ENCODE measurements at regions not wholly inside any gene's neighbourhood (a gene's known extent, or its start where the extent isn't known, plus 50 kb on each side); places are given as distances from the start of the nearest gene placed in this dataset.

DNA sequence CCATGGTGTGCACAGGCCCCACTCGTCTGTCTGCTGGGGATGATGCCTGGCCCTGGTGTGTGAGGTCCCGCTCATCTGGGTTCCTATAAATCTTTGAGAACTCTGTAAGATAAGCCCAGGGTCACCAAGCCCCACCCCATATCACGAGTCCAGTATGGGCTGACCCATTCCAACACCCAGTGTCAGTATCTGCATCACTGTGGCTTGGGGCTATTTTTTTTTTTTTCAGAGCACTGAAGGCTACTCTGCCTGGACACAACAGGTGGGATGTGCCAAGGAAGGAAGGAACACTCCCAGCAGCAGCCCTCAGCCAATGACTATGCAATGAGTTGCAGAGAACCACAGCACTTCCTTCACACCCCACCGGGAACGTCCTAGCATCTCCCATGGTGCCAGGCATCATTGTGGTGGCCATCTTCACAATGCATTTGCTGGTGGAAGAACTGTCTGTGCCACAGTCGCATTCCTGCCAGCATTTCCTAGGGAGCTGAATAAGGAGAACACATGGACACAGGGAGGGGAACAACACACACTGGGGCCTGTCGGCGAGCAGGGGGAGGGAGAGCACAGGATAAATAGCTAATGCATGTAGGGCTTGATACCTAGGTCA, 83.1 kb upstream of the TSHZ3 start:
- Histone ChIP-seq H3K79me1 (ENCODE audit: low read length) (no peaks in the 10 kb centered on the region), H2AK5ac (ENCODE audit: low read length) (no peak overlapping the region), H3K79me2 (ENCODE audit: control insufficient read depth, insufficient read depth, low read length) (no peaks in the 10 kb centered on the region), H4K5ac (ENCODE audit: low read length) (no peak overlapping the region), H3K27me3 (ENCODE audit: insufficient read depth, low read length, poor library complexity) (no peaks in the 10 kb centered on the region), H3K4me2 (ENCODE audit: low read length) (no peak overlapping the region), H3K4ac (ENCODE audit: low read depth, low read length) (no peak overlapping the region), H3K4me3 (ENCODE audit: low read length) (no peak overlapping the region), H3K27ac (ENCODE audit: low read depth, low read length) (no peak overlapping the region), H3K56ac (ENCODE audit: low read length) (no peak overlapping the region), H3K9ac (ENCODE audit: low read length) (no peak overlapping the region), H2BK15ac (replicated peaks; ENCODE audit: low read depth) (no peak overlapping the region), H4K8ac (ENCODE audit: low read depth, low read length) (no peak overlapping the region), H3K18ac (ENCODE audit: low read length) (no peak overlapping the region), H2BK5ac (ENCODE audit: low read length) (no peak overlapping the region), H3K4me1 (ENCODE audit: control insufficient read depth, low read depth, low read length) (no peaks in the 10 kb centered on the region), H3K23ac (ENCODE audit: low read length) (no peak overlapping the region), H2BK120ac (ENCODE audit: low read depth, low read length) (no peak overlapping the region), H3K36me3 (ENCODE audit: control insufficient read depth, insufficient read depth, low read length) (no peaks in the 10 kb centered on the region)
- WGBS (ENCODE audit: extremely low coverage, insufficient coverage, low lambda C conversion rate), result no CpG with 5 or more reads among the region's 8 CpGs
- no peak for DNase-seq

DNA sequence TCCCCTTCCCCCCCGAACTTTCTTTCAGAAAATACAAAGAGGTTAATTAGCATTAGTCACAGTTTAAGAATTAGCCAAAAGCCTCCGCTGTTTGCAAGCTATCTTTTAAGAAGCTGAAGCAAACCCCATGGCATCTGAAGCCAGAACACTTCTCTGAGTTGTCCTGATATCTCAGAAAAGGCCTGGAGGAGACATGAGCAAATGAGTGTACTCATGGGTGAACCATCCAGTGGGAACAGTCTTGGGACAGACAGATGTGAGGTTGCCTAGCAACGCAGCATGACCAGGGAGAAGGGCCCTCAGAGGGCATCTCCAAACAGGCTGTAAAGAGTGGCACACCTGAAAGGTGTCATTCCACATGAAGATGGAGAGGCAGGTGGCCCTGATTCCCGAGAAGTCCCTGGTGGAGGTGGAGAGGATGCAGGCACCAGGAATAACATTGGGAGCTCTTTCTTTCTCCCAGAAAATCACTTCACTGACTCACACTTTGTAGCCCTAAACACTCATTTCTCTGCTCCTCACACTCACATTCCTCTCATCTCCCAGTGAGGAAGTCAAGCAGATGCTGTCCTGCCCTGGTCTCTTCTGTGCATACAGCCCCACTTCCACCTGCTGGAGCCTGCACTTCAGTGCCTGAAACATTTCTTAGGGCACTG, 87.0 kb upstream of the TSHZ3 start:
- no peak overlapping the region for H3K4ac ChIP-seq (ENCODE audit: low read depth, low read length)
- no peak overlapping the region for H3K27ac ChIP-seq (ENCODE audit: low read depth, low read length)
- no CpG with 5 or more reads among the region's 4 CpGs for WGBS (ENCODE audit: extremely low coverage, insufficient coverage, low lambda C conversion rate)
- H4K5ac ChIP-seq (ENCODE audit: low read length), result no peak overlapping the region
- H3K79me1 ChIP-seq (ENCODE audit: low read length), result no peaks in the 10 kb centered on the region
- no peak for DNase-seq
- no peaks in the 10 kb centered on the region for H3K79me2 ChIP-seq (ENCODE audit: control insufficient read depth, insufficient read depth, low read length)
- no peak overlapping the region for H3K9ac ChIP-seq (ENCODE audit: low read length)
- no peak overlapping the region for H2BK15ac ChIP-seq (replicated peaks; ENCODE audit: low read depth)
- no peak overlapping the region for H3K56ac ChIP-seq (ENCODE audit: low read length)
- no peaks in the 10 kb centered on the region for H3K27me3 ChIP-seq (ENCODE audit: insufficient read depth, low read length, poor library complexity)
- H3K4me3 ChIP-seq (ENCODE audit: low read length), result no peak overlapping the region
- no peak overlapping the region for H3K4me2 ChIP-seq (ENCODE audit: low read length)
- no peak overlapping the region for H4K8ac ChIP-seq (ENCODE audit: low read depth, low read length)
- no peak overlapping the region for H2BK5ac ChIP-seq (ENCODE audit: low read length)
- no peak overlapping the region for H3K18ac ChIP-seq (ENCODE audit: low read length)
- H2BK120ac ChIP-seq (ENCODE audit: low read depth, low read length), result no peak overlapping the region
- H2AK5ac ChIP-seq (ENCODE audit: low read length), result no peak overlapping the region
- no peaks in the 10 kb centered on the region for H3K4me1 ChIP-seq (ENCODE audit: control insufficient read depth, low read depth, low read length)
- H3K23ac ChIP-seq (ENCODE audit: low read length), result no peak overlapping the region
- no peaks in the 10 kb centered on the region for H3K36me3 ChIP-seq (ENCODE audit: control insufficient read depth, insufficient read depth, low read length)

DNA sequence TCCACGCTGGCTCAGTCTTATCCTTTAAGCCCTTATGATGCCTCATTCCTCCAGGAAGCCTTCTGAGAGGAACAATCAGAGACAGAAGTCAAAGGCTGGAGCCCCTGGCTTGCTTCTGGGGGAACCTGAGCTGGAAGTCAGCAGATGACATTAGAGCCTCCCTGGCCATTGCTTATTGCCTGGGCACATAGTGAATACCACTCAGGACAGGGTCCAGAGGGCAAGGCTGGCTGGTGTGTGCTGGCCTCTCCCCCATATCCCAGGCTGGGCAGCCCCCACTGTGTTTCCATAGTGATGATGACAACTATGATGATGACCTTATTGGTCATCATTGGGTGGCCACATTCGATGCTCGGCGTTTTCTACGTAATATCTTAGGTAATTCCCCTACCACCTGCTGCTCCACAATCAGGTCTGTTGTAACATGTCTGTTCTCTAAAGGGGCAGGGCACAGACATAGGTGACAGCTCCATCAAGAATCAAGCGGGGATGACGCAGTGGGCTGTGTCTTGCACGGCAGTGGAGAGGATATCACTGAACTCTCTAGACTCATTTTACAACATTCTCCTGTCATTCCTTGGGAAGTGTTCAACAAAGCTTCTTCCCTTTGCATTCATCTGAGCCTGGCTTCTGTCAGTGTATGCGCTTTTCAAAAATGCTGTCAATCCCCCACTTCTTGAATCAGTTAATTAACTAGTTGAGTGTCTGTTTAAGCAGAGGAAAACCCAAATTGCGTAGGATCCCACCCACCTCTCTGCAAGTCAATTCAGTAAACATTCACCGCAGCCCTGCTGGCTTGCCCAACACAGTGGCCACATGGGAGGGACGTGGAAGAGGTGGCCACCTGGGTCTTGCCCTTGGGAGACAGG, 89.4 kb upstream of the TSHZ3 start:
- H3K4ac ChIP-seq (ENCODE audit: low read depth, low read length), result no peak overlapping the region
- no peak overlapping the region for H2BK15ac ChIP-seq (replicated peaks; ENCODE audit: low read depth)
- no peak overlapping the region for H4K5ac ChIP-seq (ENCODE audit: low read length)
- H2BK5ac ChIP-seq (ENCODE audit: low read length), result no peak overlapping the region
- H4K8ac ChIP-seq (ENCODE audit: low read depth, low read length), result no peak overlapping the region
- no peak overlapping the region for H3K9ac ChIP-seq (ENCODE audit: low read length)
- H3K23ac ChIP-seq (ENCODE audit: low read length), result no peak overlapping the region
- no peaks in the 10 kb centered on the region for H3K27me3 ChIP-seq (ENCODE audit: insufficient read depth, low read length, poor library complexity)
- WGBS (ENCODE audit: extremely low coverage, insufficient coverage, low lambda C conversion rate), result no CpG with 5 or more reads among the region's 12 CpGs
- H3K4me2 ChIP-seq (ENCODE audit: low read length), result no peak overlapping the region
- H3K27ac ChIP-seq (ENCODE audit: low read depth, low read length), result no peak overlapping the region
- no peak overlapping the region for H3K56ac ChIP-seq (ENCODE audit: low read length)
- H3K18ac ChIP-seq (ENCODE audit: low read length), result no peak overlapping the region
- H3K4me1 ChIP-seq (ENCODE audit: control insufficient read depth, low read depth, low read length), result no peaks in the 10 kb centered on the region
- no peak overlapping the region for H2AK5ac ChIP-seq (ENCODE audit: low read length)
- no peaks in the 10 kb centered on the region for H3K79me2 ChIP-seq (ENCODE audit: control insufficient read depth, insufficient read depth, low read length)
- H2BK120ac ChIP-seq (ENCODE audit: low read depth, low read length), result no peak overlapping the region
- DNase-seq, result no peak
- H3K4me3 ChIP-seq (ENCODE audit: low read length), result no peak overlapping the region
- no peaks in the 10 kb centered on the region for H3K36me3 ChIP-seq (ENCODE audit: control insufficient read depth, insufficient read depth, low read length)
- no peaks in the 10 kb centered on the region for H3K79me1 ChIP-seq (ENCODE audit: low read length)

DNA sequence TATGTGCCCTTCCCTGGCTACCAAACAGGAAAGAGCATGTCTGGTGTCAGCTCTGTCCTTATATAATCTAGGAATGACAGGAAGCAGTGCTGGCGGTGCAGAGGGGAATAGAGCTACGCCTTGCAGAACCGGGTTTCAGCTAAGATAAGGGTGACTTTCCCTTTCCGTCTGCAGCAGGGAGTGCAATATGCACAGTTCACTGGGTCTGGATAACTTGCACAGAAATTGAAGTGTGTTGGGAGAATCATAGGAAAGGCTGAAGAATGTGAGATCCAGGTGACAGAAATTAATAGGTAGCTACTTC, 90.0 kb upstream of the TSHZ3 start:
- no peaks in the 10 kb centered on the region for H3K27me3 ChIP-seq (ENCODE audit: insufficient read depth, low read length, poor library complexity)
- H3K56ac ChIP-seq (ENCODE audit: low read length), result no peak overlapping the region
- no peak overlapping the region for H4K8ac ChIP-seq (ENCODE audit: low read depth, low read length)
- H2AK5ac ChIP-seq (ENCODE audit: low read length), result no peak overlapping the region
- H2BK120ac ChIP-seq (ENCODE audit: low read depth, low read length), result no peak overlapping the region
- no peak overlapping the region for H2BK15ac ChIP-seq (replicated peaks; ENCODE audit: low read depth)
- no peak overlapping the region for H3K9ac ChIP-seq (ENCODE audit: low read length)
- no peak overlapping the region for H3K23ac ChIP-seq (ENCODE audit: low read length)
- no peak overlapping the region for H3K4me3 ChIP-seq (ENCODE audit: low read length)
- no peak overlapping the region for H3K27ac ChIP-seq (ENCODE audit: low read depth, low read length)
- H3K18ac ChIP-seq (ENCODE audit: low read length), result no peak overlapping the region
- no peak for DNase-seq
- no peak overlapping the region for H2BK5ac ChIP-seq (ENCODE audit: low read length)
- H3K4ac ChIP-seq (ENCODE audit: low read depth, low read length), result no peak overlapping the region
- H3K36me3 ChIP-seq (ENCODE audit: control insufficient read depth, insufficient read depth, low read length), result no peaks in the 10 kb centered on the region
- no peaks in the 10 kb centered on the region for H3K79me2 ChIP-seq (ENCODE audit: control insufficient read depth, insufficient read depth, low read length)
- H3K79me1 ChIP-seq (ENCODE audit: low read length), result no peaks in the 10 kb centered on the region
- H3K4me2 ChIP-seq (ENCODE audit: low read length), result no peak overlapping the region
- H3K4me1 ChIP-seq (ENCODE audit: control insufficient read depth, low read depth, low read length), result no peaks in the 10 kb centered on the region
- whole genome bisulfite sequencing (ENCODE audit: extremely low coverage, insufficient coverage, low lambda C conversion rate), result no CpG with 5 or more reads among the region's 4 CpGs
- H4K5ac ChIP-seq (ENCODE audit: low read length), result no peak overlapping the region

DNA sequence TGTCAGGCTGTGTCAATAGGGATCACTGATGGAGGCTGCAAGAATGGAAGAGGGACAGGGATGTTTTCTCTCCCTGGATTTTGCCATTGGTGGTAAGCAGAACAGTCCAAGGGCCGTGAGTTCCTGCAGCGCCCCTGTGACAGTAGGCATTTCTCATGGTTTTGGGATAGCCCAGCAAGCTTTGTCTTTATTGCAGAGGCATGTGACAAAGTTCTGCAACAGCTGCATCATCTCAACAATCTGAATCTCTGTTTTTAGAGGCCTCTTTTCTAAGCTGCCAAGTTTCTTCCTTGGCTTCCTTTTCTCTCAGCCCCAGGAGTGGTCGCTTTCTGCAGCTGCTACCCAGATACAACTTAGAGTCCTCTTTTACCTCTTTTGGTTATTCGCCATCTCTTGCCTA, 95.7 kb upstream of the TSHZ3 start:
- H3K36me3 ChIP-seq (ENCODE audit: control insufficient read depth, insufficient read depth, low read length), result no peaks in the 10 kb centered on the region
- no peak overlapping the region for H3K4me3 ChIP-seq (ENCODE audit: low read length)
- H3K4me2 ChIP-seq (ENCODE audit: low read length), result no peak overlapping the region
- no peaks in the 10 kb centered on the region for H3K79me1 ChIP-seq (ENCODE audit: low read length)
- H3K56ac ChIP-seq (ENCODE audit: low read length), result no peak overlapping the region
- H3K27ac ChIP-seq (ENCODE audit: low read depth, low read length), result no peak overlapping the region
- no peaks in the 10 kb centered on the region for H3K4me1 ChIP-seq (ENCODE audit: control insufficient read depth, low read depth, low read length)
- H4K8ac ChIP-seq (ENCODE audit: low read depth, low read length), result no peak overlapping the region
- H4K5ac ChIP-seq (ENCODE audit: low read length), result no peak overlapping the region
- H3K27me3 ChIP-seq (ENCODE audit: insufficient read depth, low read length, poor library complexity), result no peaks in the 10 kb centered on the region
- no peak overlapping the region for H2AK5ac ChIP-seq (ENCODE audit: low read length)
- H3K23ac ChIP-seq (ENCODE audit: low read length), result no peak overlapping the region
- H2BK15ac ChIP-seq (replicated peaks; ENCODE audit: low read depth), result no peak overlapping the region
- WGBS (ENCODE audit: extremely low coverage, insufficient coverage, low lambda C conversion rate), result no CpG with 5 or more reads among the region's 4 CpGs
- no peak overlapping the region for H3K4ac ChIP-seq (ENCODE audit: low read depth, low read length)
- H2BK120ac ChIP-seq (ENCODE audit: low read depth, low read length), result no peak overlapping the region
- H3K9ac ChIP-seq (ENCODE audit: low read length), result no peak overlapping the region
- no peak for DNase-seq
- H3K79me2 ChIP-seq (ENCODE audit: control insufficient read depth, insufficient read depth, low read length), result no peaks in the 10 kb centered on the region
- no peak overlapping the region for H2BK5ac ChIP-seq (ENCODE audit: low read length)
- no peak overlapping the region for H3K18ac ChIP-seq (ENCODE audit: low read length)

Measured in mesendoderm (in vitro differentiated cells).